ENCODE measurements at regions not wholly inside any gene's neighbourhood (a gene's known extent, or its start where the extent isn't known, plus 50 kb on each side); places are given as distances from the start of the nearest gene placed in this dataset.

DNA sequence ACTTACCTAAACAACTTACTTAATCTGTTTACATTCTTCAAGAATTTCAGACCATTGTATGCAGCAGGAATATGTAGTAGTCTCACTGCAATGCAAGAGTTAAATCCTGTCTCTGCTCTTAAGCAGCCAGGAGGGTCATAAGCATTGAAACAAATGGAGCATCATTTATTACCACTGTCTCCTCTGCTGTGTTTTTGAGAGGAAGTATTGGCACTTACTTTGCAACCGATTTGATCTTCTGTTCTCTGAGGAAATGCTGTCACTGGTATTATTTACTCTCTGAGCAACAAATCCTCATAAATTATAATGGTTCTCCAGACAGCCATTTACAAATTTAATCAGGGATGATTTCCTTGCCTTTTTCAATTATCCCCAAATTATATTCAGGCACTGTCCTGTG lies 1367.1 kb downstream of the STIM2 start:
- TF ChIP-seq POLR2AphosphoS5 (IDR thresholded peaks at IDR 0.05; ENCODE audit: borderline replicate concordance, low read depth, low read length) (no peak), EZH2 (IDR thresholded peaks at IDR 0.05) (no peak), FOXP2 (optimal IDR thresholded peaks at IDR 0.05; ENCODE audit: control extremely low read depth, extremely low read length, insufficient read depth) (no peak)
